ENCODE measurements at regions not wholly inside any gene's neighbourhood (a gene's known extent, or its start where the extent isn't known, plus 50 kb on each side); places are given as distances from the start of the nearest gene placed in this dataset.

GRCh38 chr14:37708481-37708880, 113.1 kb downstream of the TTC6 start:
- POLR2A ChIA-PET = no interaction called here
- CTCF ChIA-PET = interaction anchor here (0.6 to 2.9 kb wide), 2 partner anchors 166 to 181 kb away, joined by 3 to 9 read pairs; no protein-coding TSS in a partner anchor
- no peak for ATAC-seq
- DNase-seq (ENCODE audit: low spot score) = no peak
- Mint-ChIP-seq H3K27me3 (ENCODE audit: low read depth) (peaks cover 6% of the 10 kb centered on the region), H3K4me1 (peaks cover 8% of the 10 kb centered on the region), H3K27ac (no peak overlapping the region), H3K4me3 (no peak overlapping the region), H3K9me3 (peaks cover 9% of the 10 kb centered on the region), H3K36me3 (no peaks in the 10 kb centered on the region)
- TF ChIP-seq, protein P1, sequence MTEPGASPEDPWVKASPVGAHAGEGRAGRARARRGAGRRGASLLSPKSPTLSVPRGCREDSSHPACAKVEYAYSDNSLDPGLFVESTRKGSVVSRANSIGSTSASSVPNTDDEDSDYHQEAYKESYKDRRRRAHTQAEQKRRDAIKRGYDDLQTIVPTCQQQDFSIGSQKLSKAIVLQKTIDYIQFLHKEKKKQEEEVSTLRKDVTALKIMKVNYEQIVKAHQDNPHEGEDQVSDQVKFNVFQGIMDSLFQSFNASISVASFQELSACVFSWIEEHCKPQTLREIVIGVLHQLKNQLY (CRISPR knock-in tag; IDR thresholded peaks at IDR 0.05) = no peak
- TF ChIP-seq ZNF281 (CRISPR knock-in tag; IDR thresholded peaks at IDR 0.05) = no peak
- TF ChIP-seq OVOL2 (CRISPR knock-in tag; IDR thresholded peaks at IDR 0.05; ENCODE audit: borderline replicate concordance) = no peak
- no peak for TF ChIP-seq PREB (CRISPR knock-in tag; IDR thresholded peaks at IDR 0.05; ENCODE audit: borderline replicate concordance)
- no peak for TF ChIP-seq NFATC4 (CRISPR knock-in tag; IDR thresholded peaks at IDR 0.05)
- no peak for TF ChIP-seq NR2C2 (CRISPR knock-in tag; IDR thresholded peaks at IDR 0.05)
- TF ChIP-seq FOXP1 (CRISPR knock-in tag; IDR thresholded peaks at IDR 0.05; ENCODE audit: borderline replicate concordance) = no peak
- TF ChIP-seq CBFB (CRISPR knock-in tag; IDR thresholded peaks at IDR 0.05; ENCODE audit: low read depth) = no peak
- TF ChIP-seq FOXJ3 (CRISPR knock-in tag; IDR thresholded peaks at IDR 0.05; ENCODE audit: borderline replicate concordance) = no peak
- TF ChIP-seq, protein P2, sequence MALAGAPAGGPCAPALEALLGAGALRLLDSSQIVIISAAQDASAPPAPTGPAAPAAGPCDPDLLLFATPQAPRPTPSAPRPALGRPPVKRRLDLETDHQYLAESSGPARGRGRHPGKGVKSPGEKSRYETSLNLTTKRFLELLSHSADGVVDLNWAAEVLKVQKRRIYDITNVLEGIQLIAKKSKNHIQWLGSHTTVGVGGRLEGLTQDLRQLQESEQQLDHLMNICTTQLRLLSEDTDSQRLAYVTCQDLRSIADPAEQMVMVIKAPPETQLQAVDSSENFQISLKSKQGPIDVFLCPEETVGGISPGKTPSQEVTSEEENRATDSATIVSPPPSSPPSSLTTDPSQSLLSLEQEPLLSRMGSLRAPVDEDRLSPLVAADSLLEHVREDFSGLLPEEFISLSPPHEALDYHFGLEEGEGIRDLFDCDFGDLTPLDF (CRISPR knock-in tag; IDR thresholded peaks at IDR 0.05) = no peak
- TF ChIP-seq ZBTB21 (CRISPR knock-in tag; IDR thresholded peaks at IDR 0.05; ENCODE audit: borderline replicate concordance) = no peak
- TF ChIP-seq NR1H2 (CRISPR knock-in tag; IDR thresholded peaks at IDR 0.05) = no peak
- no peak for TF ChIP-seq ATF6 (CRISPR knock-in tag; IDR thresholded peaks at IDR 0.05)

DNA sequence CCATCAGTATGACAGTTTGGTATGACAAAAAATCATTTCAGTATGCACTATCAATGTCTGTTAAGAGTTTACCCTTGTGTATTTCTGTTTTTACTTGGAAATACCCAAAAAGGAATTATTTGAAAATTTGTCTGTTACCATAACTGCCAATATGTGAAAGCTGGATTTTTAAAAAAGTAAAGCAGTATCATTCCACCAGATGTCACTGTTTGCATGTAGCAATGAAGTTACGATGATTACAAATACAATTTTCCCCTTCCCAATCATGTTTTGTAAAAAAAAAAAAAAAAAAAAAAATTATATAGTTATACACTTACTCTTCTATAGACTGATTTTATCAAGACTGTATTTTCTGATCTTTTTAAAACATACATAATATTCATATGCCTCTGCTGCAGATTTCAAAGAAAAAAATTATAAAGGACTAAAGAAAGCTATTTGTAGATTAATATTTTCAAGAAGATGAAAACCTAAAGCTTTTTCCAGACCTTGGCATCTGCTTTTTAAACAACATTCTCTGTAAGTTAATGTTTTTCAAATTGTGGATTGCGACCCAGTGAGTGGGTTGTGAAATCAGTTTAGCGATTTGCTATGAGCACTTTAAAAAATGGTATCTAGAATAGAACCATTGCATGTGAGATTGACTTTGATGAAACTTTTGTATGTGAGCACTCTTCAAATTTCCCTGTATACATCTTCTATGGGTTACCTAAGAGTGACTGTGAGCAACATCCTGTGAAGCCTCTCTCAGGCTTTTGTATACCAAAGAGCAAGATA, 114.2 kb downstream of the TTC6 start:
- no peak for DNase-seq (ENCODE audit: low spot score)
- H3K4me3 Mint-ChIP-seq = no peak overlapping the region
- no peaks in the 10 kb centered on the region for H3K36me3 Mint-ChIP-seq
- H3K27ac Mint-ChIP-seq = no peak overlapping the region
- peaks cover 6% of the 10 kb centered on the region for H3K27me3 Mint-ChIP-seq (ENCODE audit: low read depth)
- no peak for ATAC-seq
- ChIA-PET POLR2A (interaction anchor here (0.7 kb wide), 2 partner anchors 8 to 340 kb away, joined by 3 to 4 read pairs; no protein-coding TSS in a partner anchor), CTCF (interaction anchor here (0.6 to 3.1 kb wide), 21 partner anchors 12 to 1514 kb away, joined by 3 to 61 read pairs (median 4); no protein-coding TSS in a partner anchor)
- peaks cover 8% of the 10 kb centered on the region for H3K4me1 Mint-ChIP-seq
- H3K9me3 Mint-ChIP-seq = peaks cover 9% of the 10 kb centered on the region
- TF ChIP-seq IRF1 (CRISPR knock-in tag; IDR thresholded peaks at IDR 0.05) (no peak), NFATC4 (CRISPR knock-in tag; IDR thresholded peaks at IDR 0.05) (no peak), TP53 (CRISPR knock-in tag; IDR thresholded peaks at IDR 0.05) (no peak), OVOL2 (CRISPR knock-in tag; IDR thresholded peaks at IDR 0.05; ENCODE audit: borderline replicate concordance) (no peak)
- TF ChIP-seq, protein P3, sequence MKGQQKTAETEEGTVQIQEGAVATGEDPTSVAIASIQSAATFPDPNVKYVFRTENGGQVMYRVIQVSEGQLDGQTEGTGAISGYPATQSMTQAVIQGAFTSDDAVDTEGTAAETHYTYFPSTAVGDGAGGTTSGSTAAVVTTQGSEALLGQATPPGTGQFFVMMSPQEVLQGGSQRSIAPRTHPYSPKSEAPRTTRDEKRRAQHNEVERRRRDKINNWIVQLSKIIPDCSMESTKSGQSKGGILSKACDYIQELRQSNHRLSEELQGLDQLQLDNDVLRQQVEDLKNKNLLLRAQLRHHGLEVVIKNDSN (CRISPR knock-in tag; IDR thresholded peaks at IDR 0.05) = no peak
- TF ChIP-seq, protein P4, sequence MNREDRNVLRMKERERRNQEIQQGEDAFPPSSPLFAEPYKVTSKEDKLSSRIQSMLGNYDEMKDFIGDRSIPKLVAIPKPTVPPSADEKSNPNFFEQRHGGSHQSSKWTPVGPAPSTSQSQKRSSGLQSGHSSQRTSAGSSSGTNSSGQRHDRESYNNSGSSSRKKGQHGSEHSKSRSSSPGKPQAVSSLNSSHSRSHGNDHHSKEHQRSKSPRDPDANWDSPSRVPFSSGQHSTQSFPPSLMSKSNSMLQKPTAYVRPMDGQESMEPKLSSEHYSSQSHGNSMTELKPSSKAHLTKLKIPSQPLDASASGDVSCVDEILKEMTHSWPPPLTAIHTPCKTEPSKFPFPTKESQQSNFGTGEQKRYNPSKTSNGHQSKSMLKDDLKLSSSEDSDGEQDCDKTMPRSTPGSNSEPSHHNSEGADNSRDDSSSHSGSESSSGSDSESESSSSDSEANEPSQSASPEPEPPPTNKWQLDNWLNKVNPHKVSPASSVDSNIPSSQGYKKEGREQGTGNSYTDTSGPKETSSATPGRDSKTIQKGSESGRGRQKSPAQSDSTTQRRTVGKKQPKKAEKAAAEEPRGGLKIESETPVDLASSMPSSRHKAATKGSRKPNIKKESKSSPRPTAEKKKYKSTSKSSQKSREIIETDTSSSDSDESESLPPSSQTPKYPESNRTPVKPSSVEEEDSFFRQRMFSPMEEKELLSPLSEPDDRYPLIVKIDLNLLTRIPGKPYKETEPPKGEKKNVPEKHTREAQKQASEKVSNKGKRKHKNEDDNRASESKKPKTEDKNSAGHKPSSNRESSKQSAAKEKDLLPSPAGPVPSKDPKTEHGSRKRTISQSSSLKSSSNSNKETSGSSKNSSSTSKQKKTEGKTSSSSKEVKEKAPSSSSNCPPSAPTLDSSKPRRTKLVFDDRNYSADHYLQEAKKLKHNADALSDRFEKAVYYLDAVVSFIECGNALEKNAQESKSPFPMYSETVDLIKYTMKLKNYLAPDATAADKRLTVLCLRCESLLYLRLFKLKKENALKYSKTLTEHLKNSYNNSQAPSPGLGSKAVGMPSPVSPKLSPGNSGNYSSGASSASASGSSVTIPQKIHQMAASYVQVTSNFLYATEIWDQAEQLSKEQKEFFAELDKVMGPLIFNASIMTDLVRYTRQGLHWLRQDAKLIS (CRISPR knock-in tag; IDR thresholded peaks at IDR 0.05; ENCODE audit: borderline replicate concordance) = no peak

Data from WTC11 (cell line).